ENCODE measurements at regions not wholly inside any gene's neighbourhood (a gene's known extent, or its start where the extent isn't known, plus 50 kb on each side); places are given as distances from the start of the nearest gene placed in this dataset.

- TF ChIP-seq, protein P1, sequence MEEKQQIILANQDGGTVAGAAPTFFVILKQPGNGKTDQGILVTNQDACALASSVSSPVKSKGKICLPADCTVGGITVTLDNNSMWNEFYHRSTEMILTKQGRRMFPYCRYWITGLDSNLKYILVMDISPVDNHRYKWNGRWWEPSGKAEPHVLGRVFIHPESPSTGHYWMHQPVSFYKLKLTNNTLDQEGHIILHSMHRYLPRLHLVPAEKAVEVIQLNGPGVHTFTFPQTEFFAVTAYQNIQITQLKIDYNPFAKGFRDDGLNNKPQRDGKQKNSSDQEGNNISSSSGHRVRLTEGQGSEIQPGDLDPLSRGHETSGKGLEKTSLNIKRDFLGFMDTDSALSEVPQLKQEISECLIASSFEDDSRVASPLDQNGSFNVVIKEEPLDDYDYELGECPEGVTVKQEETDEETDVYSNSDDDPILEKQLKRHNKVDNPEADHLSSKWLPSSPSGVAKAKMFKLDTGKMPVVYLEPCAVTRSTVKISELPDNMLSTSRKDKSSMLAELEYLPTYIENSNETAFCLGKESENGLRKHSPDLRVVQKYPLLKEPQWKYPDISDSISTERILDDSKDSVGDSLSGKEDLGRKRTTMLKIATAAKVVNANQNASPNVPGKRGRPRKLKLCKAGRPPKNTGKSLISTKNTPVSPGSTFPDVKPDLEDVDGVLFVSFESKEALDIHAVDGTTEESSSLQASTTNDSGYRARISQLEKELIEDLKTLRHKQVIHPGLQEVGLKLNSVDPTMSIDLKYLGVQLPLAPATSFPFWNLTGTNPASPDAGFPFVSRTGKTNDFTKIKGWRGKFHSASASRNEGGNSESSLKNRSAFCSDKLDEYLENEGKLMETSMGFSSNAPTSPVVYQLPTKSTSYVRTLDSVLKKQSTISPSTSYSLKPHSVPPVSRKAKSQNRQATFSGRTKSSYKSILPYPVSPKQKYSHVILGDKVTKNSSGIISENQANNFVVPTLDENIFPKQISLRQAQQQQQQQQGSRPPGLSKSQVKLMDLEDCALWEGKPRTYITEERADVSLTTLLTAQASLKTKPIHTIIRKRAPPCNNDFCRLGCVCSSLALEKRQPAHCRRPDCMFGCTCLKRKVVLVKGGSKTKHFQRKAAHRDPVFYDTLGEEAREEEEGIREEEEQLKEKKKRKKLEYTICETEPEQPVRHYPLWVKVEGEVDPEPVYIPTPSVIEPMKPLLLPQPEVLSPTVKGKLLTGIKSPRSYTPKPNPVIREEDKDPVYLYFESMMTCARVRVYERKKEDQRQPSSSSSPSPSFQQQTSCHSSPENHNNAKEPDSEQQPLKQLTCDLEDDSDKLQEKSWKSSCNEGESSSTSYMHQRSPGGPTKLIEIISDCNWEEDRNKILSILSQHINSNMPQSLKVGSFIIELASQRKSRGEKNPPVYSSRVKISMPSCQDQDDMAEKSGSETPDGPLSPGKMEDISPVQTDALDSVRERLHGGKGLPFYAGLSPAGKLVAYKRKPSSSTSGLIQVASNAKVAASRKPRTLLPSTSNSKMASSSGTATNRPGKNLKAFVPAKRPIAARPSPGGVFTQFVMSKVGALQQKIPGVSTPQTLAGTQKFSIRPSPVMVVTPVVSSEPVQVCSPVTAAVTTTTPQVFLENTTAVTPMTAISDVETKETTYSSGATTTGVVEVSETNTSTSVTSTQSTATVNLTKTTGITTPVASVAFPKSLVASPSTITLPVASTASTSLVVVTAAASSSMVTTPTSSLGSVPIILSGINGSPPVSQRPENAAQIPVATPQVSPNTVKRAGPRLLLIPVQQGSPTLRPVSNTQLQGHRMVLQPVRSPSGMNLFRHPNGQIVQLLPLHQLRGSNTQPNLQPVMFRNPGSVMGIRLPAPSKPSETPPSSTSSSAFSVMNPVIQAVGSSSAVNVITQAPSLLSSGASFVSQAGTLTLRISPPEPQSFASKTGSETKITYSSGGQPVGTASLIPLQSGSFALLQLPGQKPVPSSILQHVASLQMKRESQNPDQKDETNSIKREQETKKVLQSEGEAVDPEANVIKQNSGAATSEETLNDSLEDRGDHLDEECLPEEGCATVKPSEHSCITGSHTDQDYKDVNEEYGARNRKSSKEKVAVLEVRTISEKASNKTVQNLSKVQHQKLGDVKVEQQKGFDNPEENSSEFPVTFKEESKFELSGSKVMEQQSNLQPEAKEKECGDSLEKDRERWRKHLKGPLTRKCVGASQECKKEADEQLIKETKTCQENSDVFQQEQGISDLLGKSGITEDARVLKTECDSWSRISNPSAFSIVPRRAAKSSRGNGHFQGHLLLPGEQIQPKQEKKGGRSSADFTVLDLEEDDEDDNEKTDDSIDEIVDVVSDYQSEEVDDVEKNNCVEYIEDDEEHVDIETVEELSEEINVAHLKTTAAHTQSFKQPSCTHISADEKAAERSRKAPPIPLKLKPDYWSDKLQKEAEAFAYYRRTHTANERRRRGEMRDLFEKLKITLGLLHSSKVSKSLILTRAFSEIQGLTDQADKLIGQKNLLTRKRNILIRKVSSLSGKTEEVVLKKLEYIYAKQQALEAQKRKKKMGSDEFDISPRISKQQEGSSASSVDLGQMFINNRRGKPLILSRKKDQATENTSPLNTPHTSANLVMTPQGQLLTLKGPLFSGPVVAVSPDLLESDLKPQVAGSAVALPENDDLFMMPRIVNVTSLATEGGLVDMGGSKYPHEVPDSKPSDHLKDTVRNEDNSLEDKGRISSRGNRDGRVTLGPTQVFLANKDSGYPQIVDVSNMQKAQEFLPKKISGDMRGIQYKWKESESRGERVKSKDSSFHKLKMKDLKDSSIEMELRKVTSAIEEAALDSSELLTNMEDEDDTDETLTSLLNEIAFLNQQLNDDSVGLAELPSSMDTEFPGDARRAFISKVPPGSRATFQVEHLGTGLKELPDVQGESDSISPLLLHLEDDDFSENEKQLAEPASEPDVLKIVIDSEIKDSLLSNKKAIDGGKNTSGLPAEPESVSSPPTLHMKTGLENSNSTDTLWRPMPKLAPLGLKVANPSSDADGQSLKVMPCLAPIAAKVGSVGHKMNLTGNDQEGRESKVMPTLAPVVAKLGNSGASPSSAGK (IDR thresholded peaks at IDR 0.05), result peak; percentile 71
- TF ChIP-seq ZSCAN29 (IDR thresholded peaks at IDR 0.05), result no peak
- TF ChIP-seq, protein P2, sequence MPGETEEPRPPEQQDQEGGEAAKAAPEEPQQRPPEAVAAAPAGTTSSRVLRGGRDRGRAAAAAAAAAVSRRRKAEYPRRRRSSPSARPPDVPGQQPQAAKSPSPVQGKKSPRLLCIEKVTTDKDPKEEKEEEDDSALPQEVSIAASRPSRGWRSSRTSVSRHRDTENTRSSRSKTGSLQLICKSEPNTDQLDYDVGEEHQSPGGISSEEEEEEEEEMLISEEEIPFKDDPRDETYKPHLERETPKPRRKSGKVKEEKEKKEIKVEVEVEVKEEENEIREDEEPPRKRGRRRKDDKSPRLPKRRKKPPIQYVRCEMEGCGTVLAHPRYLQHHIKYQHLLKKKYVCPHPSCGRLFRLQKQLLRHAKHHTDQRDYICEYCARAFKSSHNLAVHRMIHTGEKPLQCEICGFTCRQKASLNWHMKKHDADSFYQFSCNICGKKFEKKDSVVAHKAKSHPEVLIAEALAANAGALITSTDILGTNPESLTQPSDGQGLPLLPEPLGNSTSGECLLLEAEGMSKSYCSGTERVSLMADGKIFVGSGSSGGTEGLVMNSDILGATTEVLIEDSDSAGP (CRISPR knock-in tag; IDR thresholded peaks at IDR 0.05), result no peak
- TF ChIP-seq, protein P3, sequence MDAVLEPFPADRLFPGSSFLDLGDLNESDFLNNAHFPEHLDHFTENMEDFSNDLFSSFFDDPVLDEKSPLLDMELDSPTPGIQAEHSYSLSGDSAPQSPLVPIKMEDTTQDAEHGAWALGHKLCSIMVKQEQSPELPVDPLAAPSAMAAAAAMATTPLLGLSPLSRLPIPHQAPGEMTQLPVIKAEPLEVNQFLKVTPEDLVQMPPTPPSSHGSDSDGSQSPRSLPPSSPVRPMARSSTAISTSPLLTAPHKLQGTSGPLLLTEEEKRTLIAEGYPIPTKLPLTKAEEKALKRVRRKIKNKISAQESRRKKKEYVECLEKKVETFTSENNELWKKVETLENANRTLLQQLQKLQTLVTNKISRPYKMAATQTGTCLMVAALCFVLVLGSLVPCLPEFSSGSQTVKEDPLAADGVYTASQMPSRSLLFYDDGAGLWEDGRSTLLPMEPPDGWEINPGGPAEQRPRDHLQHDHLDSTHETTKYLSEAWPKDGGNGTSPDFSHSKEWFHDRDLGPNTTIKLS (IDR thresholded peaks at IDR 0.05; ENCODE audit: borderline replicate concordance, low read depth), result peak; percentile 82; the same call in 1 of the 2 replicates
- no peak for TF ChIP-seq GTF2A2 (tag; IDR thresholded peaks at IDR 0.05)
- TF ChIP-seq NFRKB (IDR thresholded peaks at IDR 0.05; ENCODE audit: low read depth), result peak; percentile 94; the same call in 1 of the 2 replicates
- peak; percentile 79 for TF ChIP-seq POLR2B (IDR thresholded peaks at IDR 0.05; ENCODE audit: low read depth, partially characterized antibody)
- TF ChIP-seq JUND (IDR thresholded peaks at IDR 0.05; ENCODE audit: borderline replicate concordance, low read depth, low read length), result no peak
- no peak for TF ChIP-seq JUND (tag; IDR thresholded peaks at IDR 0.05; ENCODE audit: borderline replicate concordance, low read depth, low read length)
- peak; percentile 96 for TF ChIP-seq RBM25 (IDR thresholded peaks at IDR 0.05; ENCODE audit: low read depth, low read length, severe bottlenecking)
- TF ChIP-seq PCBP1 (IDR thresholded peaks at IDR 0.05; ENCODE audit: low read depth, low read length, poor library complexity, severe bottlenecking), result no peak
- no peak for TF ChIP-seq SMC3 (conservative IDR thresholded peaks at IDR 0.05; ENCODE audit: insufficient read depth, low read depth, low read length)
- peak; percentile 97 for TF ChIP-seq ZFX (CRISPR knock-in tag; IDR thresholded peaks at IDR 0.05)
These were observed 730.6 kb upstream of the VSTM2A start (continued) for GRCh38 chr7:53811555-53812079.
